ENCODE measurements at regions not wholly inside any gene's neighbourhood (a gene's known extent, or its start where the extent isn't known, plus 50 kb on each side); places are given as distances from the start of the nearest gene placed in this dataset.

DNA sequence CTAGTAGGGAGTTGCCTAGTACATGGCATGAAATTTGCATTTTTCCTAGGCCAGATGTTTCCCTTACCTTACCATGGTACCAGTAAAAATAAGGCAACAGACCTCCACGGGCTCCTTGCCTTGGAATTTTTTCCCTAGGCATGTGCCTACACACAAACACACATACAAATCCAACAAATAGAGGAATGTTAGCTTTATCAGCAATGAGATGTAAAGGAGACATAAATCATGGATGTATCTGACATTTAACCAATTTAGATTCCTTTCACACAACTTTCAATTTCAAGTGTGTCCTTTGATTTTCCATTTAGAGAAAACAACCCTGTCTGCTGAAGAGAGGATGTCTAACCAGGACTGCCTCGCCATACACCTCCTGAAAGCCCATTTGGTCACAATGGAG is 209.7 kb upstream of the SP4 start:
- DNase-seq (ENCODE audit: low read depth), result no peak

DNA sequence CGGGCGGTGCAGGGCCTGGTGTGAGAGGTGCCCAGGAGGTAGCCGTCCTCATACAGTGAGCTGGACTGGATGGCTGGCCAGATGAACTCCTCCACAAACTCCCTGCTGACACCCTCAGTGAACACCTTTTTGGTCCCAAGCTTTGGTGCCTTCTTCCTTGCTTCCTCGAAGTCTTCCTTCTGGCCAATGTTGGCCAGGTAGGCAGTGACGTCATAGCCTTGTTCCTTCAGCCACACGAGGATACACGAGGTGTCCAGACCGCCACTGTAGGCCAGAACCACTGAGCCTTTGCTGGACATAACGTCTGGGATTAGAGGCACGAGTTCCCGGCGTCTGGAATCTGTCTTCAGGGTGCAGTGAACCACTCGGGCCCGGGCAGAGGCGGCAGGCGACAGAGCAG is 206.8 kb upstream of the SP4 start:
- DNase-seq (ENCODE audit: low read depth), result no peak

DNA sequence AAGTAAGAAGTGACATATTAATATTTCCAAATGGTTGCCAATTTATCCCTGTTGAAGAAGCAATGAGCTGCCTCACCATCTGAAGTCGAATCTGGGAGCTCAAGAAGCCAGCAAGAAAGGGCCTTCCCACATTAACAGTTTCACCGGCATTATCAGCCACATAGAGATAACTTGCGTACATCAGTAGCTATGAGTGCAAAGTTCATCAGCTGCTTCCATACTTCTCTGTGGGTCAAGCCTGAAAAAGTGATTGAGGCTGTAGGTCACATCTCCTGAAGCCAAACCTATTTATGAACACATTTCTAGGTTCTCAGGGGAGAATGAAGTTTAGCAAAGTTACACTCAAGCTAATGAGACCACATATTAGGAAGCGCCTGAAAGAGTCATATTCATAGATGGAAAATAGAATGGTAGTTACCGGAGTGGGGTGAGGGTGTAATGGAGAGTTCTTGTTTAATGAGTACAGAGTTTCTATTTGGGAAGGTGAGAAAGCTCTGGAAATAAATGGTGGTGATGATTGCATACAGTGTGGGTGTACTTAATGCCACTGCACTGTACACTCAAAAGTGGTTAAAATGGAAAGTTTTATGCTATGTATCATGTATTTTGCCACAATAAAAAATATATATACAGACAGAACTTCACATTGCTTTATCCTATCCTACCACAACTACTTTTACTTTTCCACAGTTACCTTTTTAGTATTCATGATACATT is 189.3 kb upstream of the SP4 start:
- DNase-seq (ENCODE audit: low read depth), result no peak

DNA sequence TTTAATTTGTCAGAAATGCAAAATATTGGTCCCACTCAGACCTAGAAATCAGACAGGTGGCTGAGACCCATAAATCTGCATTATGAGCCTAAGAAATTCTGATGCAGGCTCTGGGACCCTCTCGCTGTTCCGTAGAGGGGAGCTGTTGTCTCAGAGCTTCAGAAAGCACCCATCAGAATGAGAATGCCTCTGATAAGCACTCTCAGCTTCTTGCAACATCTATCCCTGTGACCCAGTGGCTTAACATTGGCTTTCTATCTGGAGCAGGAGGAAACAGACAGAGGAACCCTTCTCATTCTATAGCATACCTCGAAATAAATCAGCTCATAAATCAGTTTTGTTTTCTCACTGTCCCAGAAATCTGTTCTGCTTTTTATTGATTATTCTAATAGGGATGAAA is 184.6 kb upstream of the SP4 start:
- DNase-seq (ENCODE audit: low read depth), result no peak

DNA sequence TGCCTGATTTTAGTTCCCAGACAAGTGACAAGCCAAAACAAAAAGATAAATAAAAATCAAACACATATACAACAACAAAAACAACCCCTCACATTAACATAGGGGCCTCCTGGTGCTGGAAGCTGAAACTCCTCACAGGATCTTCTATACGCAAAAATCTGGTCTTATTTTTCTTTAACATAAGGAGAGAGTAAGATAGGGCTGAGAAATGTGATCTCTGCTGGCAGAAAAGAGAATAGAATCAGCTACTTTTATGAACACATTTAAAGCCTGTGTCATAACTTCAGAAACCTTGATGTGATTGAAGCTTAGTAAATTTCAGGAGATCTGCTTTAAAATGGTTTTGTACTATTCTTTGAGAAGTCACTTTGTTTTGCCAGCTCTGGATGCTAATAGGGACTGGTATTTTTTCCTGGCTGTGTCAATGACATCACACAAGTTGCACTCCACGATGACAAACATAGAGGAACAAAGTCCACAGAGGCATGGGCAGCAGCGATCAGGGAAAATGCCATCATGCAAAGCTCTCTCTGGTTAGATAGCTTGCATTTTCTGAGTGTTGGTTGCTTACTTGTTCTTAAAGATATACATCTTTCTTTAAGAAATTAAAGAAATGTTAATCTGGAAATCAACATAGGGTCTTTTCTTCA is 176.6 kb upstream of the SP4 start:
- DNase-seq (ENCODE audit: low read depth), result no peak

DNA sequence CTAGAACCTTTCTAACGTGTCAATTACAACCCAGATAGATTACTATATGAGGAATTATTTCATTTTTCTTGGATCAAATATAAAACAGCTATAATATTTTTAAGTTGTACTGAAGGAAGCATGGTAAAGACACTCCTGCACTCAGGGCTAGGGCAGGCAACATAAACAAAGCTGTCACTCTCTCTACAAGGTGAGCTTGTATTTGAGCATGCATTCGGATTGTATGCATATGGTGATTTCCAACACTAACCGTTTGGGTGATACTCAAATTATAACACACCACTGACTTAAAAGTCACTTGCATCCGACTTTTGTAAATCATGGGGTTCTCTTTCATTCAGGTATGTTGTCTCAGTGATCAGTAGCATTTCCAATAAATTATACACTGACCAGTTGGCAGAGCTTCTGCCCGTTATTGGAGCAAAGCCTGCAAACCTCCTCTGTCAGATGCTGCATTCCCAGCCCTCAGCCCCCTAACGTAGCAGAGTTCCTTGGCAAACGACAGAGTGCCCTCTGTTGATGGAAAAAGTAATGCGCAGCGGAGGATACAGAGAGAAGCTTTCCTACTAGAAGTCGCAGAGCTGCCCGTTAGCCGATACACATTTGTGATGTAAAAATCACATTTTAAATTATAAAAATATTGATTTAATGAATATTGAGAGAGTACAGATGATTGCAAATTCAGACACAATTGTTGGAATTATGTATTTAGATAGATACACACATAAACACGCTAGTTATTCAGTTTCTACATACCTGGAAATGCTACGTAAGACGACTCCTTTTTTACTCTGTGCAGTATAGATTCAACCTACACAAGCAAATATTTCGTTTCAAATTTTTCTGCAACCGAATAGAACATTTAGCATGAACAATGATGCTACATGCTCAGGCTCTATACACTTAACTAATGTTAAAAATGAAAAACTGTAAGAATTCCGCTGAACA is 173.9 kb upstream of the SP4 start:
- DNase-seq (ENCODE audit: low read depth), result no peak

DNA sequence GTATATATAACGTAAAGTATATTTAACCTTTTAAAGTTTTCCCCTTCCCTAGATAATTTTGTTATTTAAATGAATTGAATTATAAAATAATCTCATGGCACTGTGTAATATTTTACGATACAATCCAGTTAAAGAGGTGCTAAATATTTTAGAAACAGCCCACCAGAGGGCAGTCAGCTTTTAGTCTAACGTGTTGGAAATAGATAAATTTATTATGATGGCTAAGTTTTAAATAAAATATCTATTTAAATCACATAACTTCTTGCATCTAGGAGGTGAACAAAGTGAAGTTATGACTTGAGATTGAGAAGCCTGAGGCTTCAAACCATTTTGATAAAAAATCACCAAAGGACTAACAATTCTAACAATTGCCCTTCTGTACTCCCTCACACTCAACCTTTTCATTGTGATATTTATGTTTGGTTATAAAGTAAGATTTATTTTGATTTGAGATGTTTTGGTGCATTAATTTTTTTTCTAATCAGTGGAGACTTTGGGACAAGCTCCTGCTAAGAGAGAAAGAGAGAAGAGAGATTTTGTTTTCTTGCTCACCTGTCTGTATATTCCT is 171.5 kb upstream of the SP4 start:
- DNase-seq (ENCODE audit: low read depth), result no peak

DNA sequence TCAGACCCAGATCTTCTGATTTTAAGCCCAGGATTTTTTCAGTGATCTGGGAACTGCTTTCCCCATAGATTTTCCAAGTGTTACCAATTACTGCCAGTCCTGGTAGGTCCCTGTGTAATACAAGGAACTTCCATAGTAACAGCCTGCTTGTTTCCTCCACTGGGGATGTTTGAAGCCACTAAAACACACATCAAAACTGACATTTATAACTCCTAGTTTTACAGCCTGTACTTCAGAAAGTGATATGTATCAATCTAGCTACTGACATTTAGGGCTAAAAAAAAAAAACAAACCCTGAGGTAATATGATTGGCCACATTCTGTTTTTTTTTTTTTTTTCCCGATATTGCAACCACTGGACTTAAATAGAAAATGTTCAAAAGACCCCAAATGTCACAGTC is 166.9 kb upstream of the SP4 start:
- DNase-seq (ENCODE audit: low read depth), result no peak

DNA sequence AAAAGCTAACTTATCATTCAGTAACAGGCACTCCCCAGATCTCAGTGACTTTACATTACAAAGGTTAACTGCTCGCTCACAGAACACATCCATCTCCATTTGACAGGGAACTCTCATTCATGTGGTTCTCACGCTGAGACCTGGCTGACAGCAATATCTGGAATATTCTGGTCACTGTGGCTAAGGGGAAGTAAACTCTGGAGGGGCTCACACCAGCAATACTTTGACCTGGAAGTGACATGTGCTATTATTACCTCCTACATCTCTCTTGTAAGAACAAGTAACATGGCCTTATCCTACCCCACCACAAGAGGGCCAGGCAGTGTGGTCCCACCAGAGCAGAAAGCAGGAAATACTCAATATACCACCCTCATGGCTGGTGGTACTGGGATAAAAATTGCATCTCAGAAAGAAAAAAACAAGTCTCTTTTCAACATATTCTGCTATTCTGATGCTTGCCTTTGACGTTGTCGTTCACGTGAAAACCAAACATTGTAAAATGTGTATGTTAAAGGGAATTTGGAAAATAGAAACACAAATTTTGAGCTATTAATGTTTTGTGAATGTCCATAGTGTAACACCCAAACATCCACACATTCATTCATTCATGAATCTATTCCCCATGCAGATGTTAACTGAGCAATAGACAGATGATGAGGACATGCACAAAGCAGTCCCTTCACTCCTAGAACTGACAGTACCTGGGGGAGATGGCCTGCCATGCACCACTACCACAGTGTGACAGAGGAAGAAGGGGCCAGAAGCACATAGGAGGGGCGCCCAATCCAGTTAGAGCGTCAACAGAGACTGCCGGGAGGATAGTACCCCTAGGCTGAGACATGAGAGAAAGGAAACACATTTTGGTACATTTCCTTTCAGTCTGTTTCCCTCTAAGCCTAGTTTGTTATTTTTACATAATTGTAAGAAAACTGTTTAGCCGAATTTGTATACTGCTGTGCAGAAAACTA is 166.0 kb upstream of the SP4 start:
- peak; percentile 15 for DNase-seq (ENCODE audit: low read depth)

DNA sequence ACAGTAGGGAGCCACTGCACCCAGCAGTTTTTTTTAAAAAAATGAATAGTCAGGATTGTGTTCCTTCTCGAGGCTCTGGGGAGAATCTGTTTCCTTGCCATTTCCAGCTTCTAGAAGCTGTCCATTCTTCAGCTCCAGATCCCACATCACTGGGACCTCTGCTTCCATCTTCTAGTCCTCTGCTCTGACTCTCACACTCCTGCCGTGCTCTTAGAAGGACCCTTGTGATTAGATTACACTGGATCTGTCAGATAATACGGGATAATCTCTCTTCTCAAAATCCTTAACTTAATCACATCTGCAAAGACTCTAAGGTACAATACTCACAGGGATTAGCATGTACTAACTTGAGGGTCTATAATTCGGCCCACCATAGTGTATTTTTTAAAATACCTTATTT is 158.9 kb upstream of the SP4 start:
- no peak for DNase-seq (ENCODE audit: low read depth)

DNA sequence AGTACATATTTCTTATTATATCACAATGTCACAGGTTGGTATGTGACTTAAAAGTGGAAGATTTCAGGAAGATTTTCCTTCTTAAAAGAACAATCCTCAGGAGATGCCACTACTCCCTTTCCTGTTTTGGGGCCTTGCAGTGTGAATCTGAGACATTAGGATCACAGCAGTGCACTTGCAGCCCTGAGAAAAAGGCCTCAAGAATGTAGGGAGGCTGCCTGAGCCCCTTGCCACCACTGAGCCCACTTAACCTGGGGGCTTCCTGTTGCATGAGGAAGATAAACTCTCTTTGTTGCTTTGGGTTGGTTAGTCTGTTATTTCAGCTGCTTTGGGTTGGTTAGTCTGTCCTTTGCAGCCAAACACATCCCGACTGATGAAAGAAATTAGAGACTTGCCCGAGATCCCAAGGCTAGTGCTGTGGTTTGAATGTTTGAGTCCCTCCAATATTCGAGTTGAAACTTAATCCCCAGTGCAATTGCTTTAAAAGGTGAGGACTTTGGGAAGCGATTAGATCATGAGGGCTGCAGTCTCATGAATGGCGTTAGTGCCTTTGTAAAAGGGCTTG is 151.3 kb upstream of the SP4 start:
- no peak for DNase-seq (ENCODE audit: low read depth)

DNA sequence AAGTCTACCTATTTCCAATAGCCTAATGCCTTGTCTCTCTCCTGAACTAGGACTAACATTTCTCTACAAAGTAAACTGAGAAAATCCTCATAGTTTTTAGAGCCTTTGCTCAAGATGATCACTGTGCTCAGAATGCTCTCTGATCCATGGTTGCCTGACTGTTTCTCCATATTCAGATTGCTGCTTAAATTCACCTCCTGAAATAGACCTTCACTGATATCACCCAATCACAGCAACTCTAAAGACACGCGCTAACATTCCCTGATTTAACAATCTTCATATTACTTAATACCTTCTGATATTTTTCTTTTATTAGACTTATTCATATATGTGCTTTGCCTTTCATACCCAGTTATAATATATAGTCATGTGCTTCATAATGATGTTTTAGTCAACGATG is 148.9 kb upstream of the SP4 start:
- no peak for DNase-seq (ENCODE audit: low read depth)

DNA sequence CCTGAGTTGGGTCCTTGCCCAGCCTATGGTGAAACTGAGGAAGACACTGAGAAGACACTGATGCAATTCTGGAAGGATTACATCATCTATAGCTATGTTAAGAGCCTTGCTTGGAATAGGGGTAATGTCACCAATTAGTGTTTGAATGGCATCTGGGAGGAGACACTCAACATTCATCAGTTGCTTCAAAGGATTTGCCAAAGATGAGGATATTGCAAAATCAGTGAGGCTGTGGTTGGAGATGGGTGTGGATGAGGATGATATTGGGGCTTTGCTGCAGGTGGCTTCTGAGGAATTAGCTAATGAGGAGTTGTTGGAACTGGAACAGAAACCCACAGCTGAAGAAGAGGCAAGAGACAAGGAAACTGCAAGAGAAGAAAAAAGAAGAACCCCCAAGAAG is 146.7 kb upstream of the SP4 start:
- DNase-seq (ENCODE audit: low read depth), result no peak

DNA sequence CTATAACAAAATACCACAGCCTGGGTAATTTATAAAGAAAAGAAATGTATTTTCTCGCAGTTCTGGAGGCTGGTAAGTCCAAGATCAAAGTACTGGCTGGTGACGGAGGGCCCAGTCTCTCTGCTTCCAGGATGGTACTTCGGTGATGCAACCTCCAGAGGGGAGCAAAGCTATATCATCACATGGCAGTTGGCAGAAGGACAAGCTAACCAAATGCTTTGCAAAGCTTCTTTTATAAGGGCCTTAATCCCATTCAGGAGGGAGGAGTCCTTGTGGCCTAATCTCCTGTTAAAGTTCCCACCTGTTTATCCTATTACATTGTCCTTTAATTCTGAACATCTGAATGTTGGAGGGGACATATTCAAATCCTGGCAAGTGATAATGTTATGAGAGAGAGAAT is 134.1 kb upstream of the SP4 start:
- no peak for DNase-seq (ENCODE audit: low read depth)

DNA sequence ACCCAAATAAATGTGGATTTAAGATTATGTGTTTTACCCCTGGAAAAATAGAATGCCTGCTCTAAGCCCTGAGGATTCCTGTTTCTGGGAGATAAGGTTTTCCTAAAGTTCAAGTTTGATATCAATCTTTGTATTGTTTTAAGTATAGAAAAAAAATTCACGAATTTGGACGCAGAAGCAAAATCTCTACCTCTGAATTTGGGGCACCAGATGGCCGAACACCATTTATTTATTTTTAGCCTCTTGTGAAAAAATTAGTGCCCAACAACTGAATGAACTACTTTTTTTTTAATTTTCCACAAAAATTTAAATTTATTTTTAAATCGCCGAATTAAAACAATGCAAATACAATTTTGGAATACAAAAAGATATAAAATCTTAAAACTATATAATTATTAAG is 128.1 kb upstream of the SP4 start:
- no peak for DNase-seq (ENCODE audit: low read depth)

DNA sequence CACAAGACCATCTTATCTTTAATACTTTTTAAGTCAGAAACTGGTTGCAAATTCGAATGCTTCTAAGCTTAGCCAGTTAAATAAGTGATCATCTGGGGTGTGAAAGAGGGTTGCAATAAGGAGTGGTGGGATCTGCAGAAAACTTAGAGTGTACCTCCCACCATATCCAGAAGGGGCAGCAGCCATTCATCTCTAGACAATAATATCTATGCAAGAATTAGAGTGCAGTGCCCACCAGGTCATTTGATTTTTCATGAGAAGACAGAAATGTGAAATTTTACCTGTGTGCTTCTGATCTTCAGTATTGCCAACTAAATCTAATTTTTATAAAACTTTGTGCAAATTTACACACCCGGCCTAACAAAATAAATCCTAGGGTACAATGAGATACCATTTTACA is 127.2 kb upstream of the SP4 start:
- DNase-seq (ENCODE audit: low read depth), result no peak

DNA sequence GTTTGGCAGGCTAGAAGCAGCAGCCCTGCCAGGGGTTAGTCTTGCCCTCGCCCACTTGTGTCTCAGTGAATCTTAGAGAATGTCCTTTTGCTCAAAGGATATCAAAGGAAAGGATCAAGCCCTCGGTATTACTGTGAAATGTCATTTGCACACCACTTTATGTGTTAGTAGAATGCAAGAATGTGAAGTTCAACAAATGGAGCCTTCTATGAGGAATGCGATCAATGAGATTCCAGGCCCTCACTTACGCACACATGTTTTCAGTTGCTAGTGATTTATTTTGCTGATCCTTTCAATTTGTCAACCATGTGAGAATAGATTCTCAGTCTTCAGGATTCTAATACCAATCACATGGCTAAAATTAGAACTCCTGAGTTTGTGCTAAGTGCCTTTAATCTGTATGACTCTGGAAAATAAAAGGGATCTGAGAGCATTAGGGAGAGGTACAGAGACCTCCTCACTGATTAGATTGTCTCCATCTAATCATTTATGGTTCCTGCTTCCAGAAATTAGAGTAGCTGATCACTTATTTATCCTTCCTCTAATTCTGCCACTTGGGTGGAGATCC is 123.0 kb upstream of the SP4 start:
- no peak for DNase-seq (ENCODE audit: low read depth)

DNA sequence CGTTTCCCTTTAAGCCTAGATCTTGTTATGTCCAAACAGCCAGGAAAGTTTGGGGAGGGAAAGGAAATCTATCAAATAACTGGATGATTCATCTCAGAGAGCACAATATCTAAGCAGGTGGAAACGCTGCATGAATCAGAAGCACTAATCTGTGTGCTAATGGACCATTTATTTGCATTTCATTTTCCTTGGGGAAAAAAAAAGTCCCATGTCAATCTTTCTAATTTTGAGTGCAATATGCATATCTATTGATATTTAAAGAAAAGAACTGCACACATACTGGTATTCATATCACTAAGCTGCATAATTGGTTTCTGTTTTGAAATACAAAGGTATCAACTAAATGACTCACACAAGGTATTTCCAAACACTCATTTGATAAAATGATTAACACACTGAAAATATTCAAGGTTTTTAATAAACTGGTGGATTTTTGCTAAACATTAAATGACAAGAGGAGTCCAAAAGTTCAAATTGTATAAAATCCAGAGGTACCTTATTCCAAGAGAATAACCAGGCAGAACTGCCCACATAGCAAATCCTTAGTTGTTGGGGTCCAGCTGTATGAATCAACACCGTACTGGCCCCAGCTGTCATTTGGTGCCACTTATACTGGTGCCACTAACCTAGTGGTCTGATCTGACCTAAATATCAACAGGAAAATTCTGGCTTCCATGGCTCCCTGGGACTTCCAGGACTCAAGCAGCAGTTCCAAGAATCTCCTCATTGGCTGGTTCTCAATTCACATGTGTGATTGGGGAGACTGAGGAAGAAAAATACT is 122.2 kb upstream of the SP4 start:
- no peak for DNase-seq (ENCODE audit: low read depth)

DNA sequence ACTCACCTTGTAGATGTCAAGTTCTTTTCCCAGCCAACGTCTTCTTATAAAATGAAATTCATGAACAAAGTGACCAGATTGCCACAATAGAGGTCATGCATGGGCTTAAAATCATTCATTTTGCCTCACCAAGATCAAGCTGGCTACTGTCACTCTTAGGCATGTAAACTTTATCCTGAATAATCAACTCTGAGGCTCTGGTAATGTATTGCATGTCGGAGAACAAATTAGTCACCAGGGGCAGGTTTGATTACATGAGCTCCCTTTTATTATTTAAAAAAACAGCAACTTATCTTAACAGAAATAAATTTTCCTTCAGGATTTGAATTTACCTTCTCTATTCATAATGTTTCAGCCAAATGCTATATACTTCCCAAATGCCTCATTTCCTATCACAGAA is 112.9 kb upstream of the SP4 start:
- no peak for DNase-seq (ENCODE audit: low read depth)

All from activated T-helper 1 cell treated with Interleukin-2 at 50 U/mL for 16 hours (primary cell).